Gastroesophageal sphincter (tissue), 4 donors: ENCODE measurements at regions not wholly inside any gene's neighbourhood (a gene's known extent, or its start where the extent isn't known, plus 50 kb on each side); places are given as distances from the start of the nearest gene placed in this dataset.

Source experiments
- ATAC-seq: fragments of 150-250 bp; one replicate; pipeline ENCODE4 v1.9.1; 2016; ENCODE audit warnings: mild to moderate bottlenecking, moderate library complexity
- H3K27ac ChIP-seq, 4 donors: fragments of 200-600 bp; sonication (generic) in 3 of 4; 1 replicate in 3 of 4; 2 replicates in 1 of 4; pipeline ENCODE4 v1.5.1; 2016 to 2019
- H3K27me3 ChIP-seq: fragments of 200-600 bp; sonication (generic); one replicate; pipeline ENCODE4 v1.5.1; 2019
- H3K36me3 ChIP-seq, 2 donors: fragments of 200-600 bp; sonication (generic); one replicate each; pipeline ENCODE4 v1.5.1; 2019; ENCODE audit warnings: control low read depth in 1 of 2
- H3K4me1 ChIP-seq, 3 donors: fragments of 200-600 bp; sonication (generic); 1 replicate in 2 of 3; 2 replicates in 1 of 3; pipeline ENCODE4 v1.5.1; 2016 to 2019; ENCODE audit warnings: control low read depth in 2 of 3
- H3K4me3 ChIP-seq, 2 donors: fragments of 200-600 bp; sonication (generic); one replicate each; pipeline ENCODE4 v1.5.1; 2019; ENCODE audit warnings: mild to moderate bottlenecking in 1 of 2, moderate library complexity in 1 of 2
- H3K9me3 ChIP-seq, 3 donors: fragments of 200-600 bp; sonication (generic); one replicate each; pipeline ENCODE4 v1.5.1; 2017 to 2019; ENCODE audit warnings: control low read depth in 2 of 3
- CTCF ChIP-seq, 4 experiments: fragments of 200-600 bp in 2 of 4; fragments of 450-650 bp in 2 of 4; sonication (generic) in 1 of 4; IDR thresholded peaks; one replicate each; pipeline ENCODE4 v1.5.1; 2017 to 2019; ENCODE audit warnings: antibody characterized with exemption in 4 of 4, mild to moderate bottlenecking in 2 of 4, moderate library complexity in 2 of 4
- EP300 ChIP-seq: sonication (generic); formaldehyde crosslinking; IDR thresholded peaks from one replicate; pipeline ENCODE4 v1.6.1; 2017; ENCODE audit warnings: antibody characterized with exemption, mild to moderate bottlenecking
- POLR2A ChIP-seq, 2 donors: fragments of 450-650 bp; IDR thresholded peaks; one replicate each; pipeline ENCODE4 v1.6.1; 2017; ENCODE audit warnings: antibody characterized with exemption in 2 of 2, mild to moderate bottlenecking in 2 of 2, moderate library complexity in 1 of 2
- POLR2AphosphoS5 ChIP-seq: sonication (generic); formaldehyde crosslinking; IDR thresholded peaks from one replicate; pipeline ENCODE4 v1.6.1; 2017; ENCODE audit warnings: antibody characterized with exemption
- WGBS, 2 donors: methylation state at CpG; one replicate each; pipeline ENCODE4 v1.1.5; 2018; ENCODE audit warnings: low coverage in 1 of 2; 5-methylcytosine and 5-hydroxymethylcytosine counted together

GRCh38 chr10:8902926-8903325, 848.4 kb downstream of the GATA3 start:
- Histone ChIP-seq H3K27me3 (no peaks in the 10 kb centered on the region), H3K4me1 (no peaks in the 10 kb centered on the region), H3K36me3 (no peaks in the 10 kb centered on the region), H3K4me3 (no peak overlapping the region), H3K27ac (no peak overlapping the region), H3K9me3 (no peaks in the 10 kb centered on the region)
- no peak for ATAC-seq
- TF ChIP-seq CTCF (IDR thresholded peaks at IDR 0.05) (no peak), POLR2AphosphoS5 (no peak), POLR2A (IDR thresholded peaks at IDR 0.05) (no peak), EP300 (no peak)
- 57 to 59% methylated on average over 2 of the region's 2 CpGs for WGBS, 2 donors

- no peak for TF ChIP-seq POLR2A (IDR thresholded peaks at IDR 0.05)
- TF ChIP-seq EP300 = no peak
- TF ChIP-seq CTCF (IDR thresholded peaks at IDR 0.05) = no peak
- TF ChIP-seq POLR2AphosphoS5 = no peak
- 48 to 69% methylated on average over 2 to 4 of the region's 4 CpGs for WGBS, 2 donors
- H3K27me3 ChIP-seq = no peaks in the 10 kb centered on the region
- no peaks in the 10 kb centered on the region for H3K9me3 ChIP-seq
- no peaks in the 10 kb centered on the region for H3K36me3 ChIP-seq
- H3K4me1 ChIP-seq = no peaks in the 10 kb centered on the region
- no peak overlapping the region for H3K27ac ChIP-seq
- ATAC-seq = no peak
- no peak overlapping the region for H3K4me3 ChIP-seq
Measured at GRCh38 chr10:8908013-8908412, 853.5 kb downstream of the GATA3 start.

- Histone ChIP-seq H3K27ac (no peak overlapping the region), H3K27me3 (no peaks in the 10 kb centered on the region), H3K4me1 (no peaks in the 10 kb centered on the region), H3K36me3 (no peaks in the 10 kb centered on the region), H3K4me3 (no peak overlapping the region), H3K9me3 (no peaks in the 10 kb centered on the region)
- no peak for ATAC-seq
- TF ChIP-seq POLR2A (IDR thresholded peaks at IDR 0.05) (no peak), CTCF (IDR thresholded peaks at IDR 0.05) (no peak), EP300 (no peak), POLR2AphosphoS5 (no peak)
- 35% methylated on average over 3 of the region's 3 CpGs for WGBS, 2 donors
Measured at GRCh38 chr10:8910314-8910713, 855.8 kb downstream of the GATA3 start.

- WGBS, 2 donors = 88 to 89% methylated on average over 1 of the region's 1 CpG
- no peak for TF ChIP-seq POLR2AphosphoS5
- no peak for TF ChIP-seq CTCF (IDR thresholded peaks at IDR 0.05)
- TF ChIP-seq EP300 = no peak
- TF ChIP-seq POLR2A (IDR thresholded peaks at IDR 0.05) = no peak
- no peak for ATAC-seq
- no peaks in the 10 kb centered on the region for H3K4me1 ChIP-seq
- no peak overlapping the region for H3K4me3 ChIP-seq
- H3K9me3 ChIP-seq = no peaks in the 10 kb centered on the region
- no peaks in the 10 kb centered on the region for H3K27me3 ChIP-seq
- no peak overlapping the region for H3K27ac ChIP-seq
- no peaks in the 10 kb centered on the region for H3K36me3 ChIP-seq
Measured at GRCh38 chr10:8911032-8911431, 856.5 kb downstream of the GATA3 start.

GRCh38 chr10:8912108-8912507, 857.6 kb downstream of the GATA3 start:
- 60% methylated on average over 4 of the region's 4 CpGs; no CpG with 5 or more reads in 1 of the 2 donors for WGBS, 2 donors
- TF ChIP-seq POLR2AphosphoS5 (no peak), EP300 (no peak), POLR2A (IDR thresholded peaks at IDR 0.05) (no peak), CTCF (IDR thresholded peaks at IDR 0.05) (no peak)
- H3K4me1 ChIP-seq = no peaks in the 10 kb centered on the region
- no peak overlapping the region for H3K27ac ChIP-seq
- H3K9me3 ChIP-seq = no peaks in the 10 kb centered on the region
- no peaks in the 10 kb centered on the region for H3K27me3 ChIP-seq
- H3K36me3 ChIP-seq = no peaks in the 10 kb centered on the region
- no peak for ATAC-seq
- no peak overlapping the region for H3K4me3 ChIP-seq
